Superior temporal gyrus (tissue), 1 donor: ENCODE measurements at regions not wholly inside any gene's neighbourhood (a gene's known extent, or its start where the extent isn't known, plus 50 kb on each side); places are given as distances from the start of the nearest gene placed in this dataset.

ENCODE experiments used
- DNase-seq: peaks from one replicate; pipeline ENCODE4 v3.0.0-alpha.2; 2016; ENCODE audit errors: extremely low spot score

DNA sequence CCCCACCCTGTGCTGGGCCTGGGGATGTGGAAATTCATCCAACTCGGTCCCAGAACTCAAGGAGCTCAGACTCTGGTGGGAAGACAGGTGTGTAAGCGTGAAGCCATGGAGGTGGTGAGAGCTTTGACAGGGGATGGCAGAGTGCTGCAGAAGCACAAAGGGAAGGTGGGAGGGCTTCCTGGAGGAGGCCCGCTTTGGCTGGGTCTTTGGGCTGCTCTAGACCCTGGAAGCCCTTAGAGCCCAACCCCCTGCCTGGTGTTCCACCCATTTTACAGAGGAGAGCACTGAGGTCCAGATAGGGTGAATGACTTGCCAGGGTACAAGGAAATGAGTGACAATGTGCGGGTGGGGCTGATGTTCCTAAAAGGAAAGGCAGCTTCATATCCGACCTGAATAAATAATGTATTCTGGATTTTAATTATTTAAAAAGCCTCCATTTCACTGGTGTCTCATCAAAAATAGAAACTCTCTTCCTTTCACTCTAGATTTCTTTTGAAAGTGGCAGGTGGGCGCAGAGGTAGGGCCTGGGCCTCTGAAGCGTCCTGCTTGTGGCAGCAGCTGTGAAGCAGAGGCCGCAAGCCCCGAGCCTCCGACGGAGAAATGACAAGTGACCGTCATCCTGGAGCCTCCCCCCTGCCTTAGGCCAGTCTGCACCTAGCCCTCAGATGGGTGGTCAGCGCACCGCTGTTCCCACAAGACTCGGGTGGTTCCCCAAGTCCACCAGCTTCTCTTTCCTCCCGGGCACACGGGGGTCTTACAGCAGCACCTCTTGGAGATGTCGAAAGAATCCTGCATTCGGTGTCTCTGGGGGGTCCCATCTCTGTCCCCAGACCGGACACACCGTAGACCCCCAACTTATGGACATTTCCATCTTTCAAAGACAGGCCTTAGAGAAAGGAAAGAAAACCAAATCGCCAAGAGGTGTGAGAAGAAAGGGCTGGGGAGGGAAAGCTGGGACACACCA is 71.0 kb upstream of the TAF1B start:
- DNase-seq = no peak

DNA sequence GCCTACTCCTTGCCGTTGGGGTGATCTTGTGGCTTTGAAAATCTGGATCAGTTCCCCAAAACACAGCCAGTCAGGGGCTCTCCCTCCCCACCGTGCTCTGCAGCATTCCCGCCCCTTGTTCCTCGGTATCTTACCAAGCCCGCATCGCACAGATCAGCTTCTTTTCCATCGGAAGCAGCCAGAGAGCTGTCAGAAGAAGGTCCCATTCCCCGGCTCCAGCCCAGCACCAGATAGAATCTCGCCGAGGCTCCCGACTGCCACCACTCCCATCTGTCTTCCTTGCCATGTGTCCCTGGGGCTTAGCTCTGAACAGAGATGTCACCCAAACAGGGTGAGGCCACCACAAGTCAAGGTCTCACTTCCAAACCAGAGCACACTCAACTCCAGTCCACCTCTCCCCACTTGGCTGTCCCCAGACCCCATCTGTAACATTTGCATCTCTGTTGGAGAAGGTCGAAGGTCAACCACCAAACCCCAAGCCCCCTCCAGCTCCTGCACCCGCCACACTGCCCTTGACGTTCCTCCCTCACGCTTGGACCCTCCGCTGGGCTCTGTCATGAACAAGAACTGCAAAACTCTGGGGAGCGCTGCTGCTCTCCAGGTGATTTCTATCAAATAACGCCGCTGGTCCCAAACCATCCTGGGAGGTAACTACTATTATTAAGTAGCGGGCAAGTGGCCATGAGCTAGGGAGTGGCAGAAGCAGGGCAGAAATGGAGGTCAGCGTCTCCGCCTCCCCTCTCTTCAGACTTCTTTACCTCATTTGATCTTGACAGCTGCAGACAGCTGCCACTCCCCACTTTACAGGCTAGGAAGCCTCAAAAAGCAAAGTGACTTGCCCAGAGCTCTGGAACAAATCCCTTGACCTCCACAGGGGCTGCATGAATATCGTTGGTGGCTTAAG is 70.0 kb upstream of the TAF1B start:
- no peak for DNase-seq

DNA sequence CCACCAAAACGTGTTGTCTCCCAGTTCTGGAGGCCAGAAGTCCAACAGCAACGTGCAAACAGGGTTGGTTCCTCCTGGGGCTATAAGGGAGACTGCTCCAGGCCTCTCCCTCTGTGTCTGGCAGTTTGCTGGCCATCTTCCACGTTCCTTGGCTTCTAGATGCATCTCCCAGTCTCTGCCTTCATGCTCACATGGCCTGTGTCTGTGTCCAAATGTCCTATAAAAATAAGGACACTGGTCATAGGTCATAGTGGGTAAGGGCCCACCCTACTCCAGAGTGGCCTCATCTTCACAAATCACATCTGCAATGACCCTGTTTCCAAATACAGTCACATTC is 69.4 kb upstream of the TAF1B start:
- no peak for DNase-seq

DNA sequence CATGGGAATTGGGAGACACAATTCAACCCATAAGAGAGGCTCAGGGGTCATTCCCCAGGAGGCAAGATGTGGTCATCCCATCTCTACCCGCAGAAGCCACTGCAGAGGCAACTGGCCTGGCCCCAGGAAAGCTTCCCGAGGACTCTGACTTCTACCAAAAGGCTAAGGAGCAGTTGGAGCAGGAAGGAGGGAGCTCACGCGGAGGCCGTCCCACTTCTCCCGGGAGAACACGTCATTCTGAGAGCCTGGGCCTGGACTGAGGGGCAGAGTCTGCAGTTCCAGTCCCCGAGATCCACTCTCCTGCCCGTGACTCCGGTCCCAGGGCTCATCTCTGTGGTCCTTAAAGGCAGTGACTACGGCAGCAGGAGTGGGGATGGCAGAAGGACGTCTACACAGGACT is 69.0 kb upstream of the TAF1B start:
- DNase-seq = no peak

DNA sequence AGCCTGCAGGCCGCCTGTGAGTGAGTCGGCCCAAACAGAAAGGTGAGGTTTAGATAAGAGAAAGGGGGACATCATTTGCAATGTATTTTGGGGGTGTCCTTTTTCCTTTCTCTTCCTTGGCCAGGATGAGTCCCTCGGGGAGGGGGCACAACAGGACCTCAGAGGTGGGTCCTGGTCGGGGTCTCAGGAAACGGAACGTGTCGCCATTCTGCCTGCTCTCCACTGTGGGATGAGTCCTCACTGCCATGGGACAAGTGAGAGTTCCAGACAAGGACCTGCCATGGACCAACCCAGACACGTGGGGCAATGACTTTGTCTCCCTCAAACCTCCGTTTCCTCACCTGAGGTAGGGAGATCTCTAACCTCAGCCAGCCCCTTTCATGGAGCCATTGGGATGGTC is 67.9 kb upstream of the TAF1B start:
- no peak for DNase-seq

DNA sequence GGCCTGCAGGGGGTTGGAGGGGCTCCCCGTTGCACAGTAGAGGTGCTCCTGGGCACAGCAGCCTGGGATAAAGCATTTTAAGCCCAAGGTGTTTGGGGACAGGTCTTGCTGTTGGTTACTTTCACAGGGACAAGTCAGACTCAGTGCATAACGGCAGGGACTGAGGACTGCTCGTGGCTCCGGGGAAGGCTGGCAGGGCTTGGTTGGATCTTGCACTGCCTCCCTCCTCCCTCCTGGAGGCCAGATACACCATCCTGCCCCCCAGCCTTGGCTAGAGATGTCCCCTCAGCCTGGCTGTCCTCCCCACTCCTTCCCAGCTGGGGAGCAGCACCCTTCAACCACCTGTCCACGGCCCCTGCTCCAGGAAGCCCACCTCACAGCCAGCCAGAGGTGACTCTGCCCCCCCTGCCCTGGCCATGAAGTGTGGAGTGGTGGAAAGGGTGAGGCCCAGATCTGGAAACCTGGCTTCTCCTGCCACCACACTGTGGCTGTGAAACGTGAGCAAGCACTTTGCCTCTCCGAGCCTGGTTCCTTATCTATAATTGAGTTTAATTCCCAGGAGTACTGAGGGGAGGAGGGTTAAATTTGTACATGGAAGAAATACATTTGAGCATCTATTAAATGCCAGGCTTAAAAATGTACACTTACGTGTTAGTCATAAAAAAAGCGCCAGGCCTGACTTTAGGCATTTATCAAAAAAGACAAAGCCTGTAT is 67.1 kb upstream of the TAF1B start:
- no peak for DNase-seq

DNA sequence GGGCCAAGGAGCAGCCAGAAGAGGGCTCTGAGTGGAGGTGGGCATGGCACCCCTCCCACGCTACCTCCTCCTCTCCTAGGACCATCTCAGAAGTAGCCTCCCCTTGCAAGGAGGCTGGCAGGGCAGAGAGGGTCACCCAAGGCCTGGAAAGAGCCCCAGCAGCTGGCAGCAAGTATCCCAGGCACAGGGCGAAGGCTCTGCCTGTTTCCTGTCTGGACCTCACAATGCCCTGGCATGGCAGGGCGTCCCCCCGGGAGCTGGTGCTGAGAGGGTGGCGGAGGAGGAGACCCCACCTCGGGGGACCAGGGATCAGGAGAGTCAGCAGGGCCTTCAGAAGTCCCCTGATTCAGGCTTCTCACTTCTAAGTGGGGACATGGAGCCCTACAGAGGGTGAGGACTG is 66.2 kb upstream of the TAF1B start:
- DNase-seq = no peak

DNA sequence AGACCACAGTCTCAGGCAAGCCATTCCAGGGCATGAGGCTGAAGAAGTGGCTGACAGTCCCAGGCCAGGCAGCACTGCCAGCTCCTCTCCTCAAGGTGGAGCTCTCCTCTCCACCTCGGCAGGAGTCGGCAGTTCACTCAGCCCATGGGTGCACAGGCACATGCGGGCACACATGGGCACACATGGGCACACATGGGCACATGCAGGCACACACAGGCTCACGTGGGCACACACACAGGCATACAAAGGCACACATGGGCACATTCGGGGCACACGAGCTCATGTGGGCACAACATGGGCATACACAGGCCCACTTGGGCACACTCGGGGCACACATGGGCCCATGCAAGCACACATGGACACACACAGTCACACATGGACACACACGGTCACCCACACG is 65.3 kb upstream of the TAF1B start:
- no peak for DNase-seq

DNA sequence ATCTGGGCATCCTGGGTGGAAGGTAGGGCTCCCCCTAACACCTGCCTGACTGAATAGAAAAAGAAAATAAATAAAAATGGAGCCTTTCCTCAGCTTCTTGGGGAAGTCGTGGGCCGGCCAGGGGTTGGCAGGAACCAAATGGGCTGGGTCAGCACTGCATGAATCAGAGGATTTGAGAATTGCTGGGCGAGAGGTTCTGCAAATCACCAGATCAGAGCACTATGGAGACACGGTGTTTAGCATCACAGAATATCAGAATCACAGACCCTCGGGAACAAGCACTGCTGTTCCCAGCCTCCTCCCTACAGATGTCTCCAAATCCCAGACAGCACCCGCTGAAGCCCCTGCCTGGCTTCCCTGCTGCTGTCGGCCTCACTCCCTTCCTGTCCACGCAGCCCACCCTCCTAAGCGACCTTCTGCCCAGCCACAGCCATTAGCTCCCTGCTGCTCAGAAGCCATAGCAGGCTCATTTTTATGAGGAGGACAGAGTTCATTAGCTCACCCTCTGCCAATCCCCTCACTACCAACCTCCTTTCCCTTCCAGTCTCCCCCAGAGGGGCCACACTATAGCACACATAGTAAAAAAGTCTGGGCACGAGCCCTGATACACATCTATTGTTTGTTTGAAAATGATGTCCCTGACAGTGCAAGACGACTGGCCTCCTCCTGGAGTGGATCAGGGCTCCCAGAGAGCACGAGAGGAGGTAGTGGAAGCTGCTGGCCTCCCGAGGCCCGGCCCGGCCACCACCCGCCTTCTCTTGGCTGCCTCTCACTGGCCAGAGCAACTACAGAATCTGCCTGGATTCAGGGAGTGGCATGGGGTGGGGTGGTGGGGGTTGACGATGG is 64.6 kb upstream of the TAF1B start:
- DNase-seq = no peak

DNA sequence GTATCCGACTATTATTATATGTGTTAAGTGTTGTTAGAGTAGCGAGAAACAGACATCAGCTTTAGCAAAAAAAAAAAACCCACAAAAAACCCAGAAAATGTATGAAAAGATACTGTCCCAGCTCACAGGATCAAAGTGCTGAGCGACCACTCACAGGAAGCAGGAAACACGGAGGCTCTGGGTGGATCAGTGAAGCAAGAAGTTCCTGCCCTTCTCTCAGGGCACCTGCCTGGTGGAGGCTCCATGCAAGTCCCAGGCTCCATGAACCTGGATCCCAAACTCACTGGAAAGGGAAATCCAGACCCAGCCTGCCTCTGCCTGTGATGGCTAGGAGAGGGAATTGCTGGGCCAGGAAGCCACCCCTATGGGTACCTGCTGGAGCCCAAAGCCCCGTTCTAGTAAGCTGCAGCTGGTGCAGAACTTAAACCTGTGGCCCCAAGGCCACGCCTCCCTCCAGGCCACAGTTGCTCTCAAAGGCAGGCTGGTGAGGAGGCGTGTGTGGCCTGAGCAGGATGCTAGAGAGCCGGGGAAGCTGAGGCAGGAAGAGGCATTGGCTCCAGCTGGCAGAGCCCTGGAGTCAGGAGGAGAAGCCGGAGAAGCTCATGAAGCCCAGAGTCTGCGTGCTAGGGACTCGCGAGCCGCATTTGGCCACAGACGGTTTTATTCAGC is 63.5 kb upstream of the TAF1B start:
- DNase-seq = no peak

DNA sequence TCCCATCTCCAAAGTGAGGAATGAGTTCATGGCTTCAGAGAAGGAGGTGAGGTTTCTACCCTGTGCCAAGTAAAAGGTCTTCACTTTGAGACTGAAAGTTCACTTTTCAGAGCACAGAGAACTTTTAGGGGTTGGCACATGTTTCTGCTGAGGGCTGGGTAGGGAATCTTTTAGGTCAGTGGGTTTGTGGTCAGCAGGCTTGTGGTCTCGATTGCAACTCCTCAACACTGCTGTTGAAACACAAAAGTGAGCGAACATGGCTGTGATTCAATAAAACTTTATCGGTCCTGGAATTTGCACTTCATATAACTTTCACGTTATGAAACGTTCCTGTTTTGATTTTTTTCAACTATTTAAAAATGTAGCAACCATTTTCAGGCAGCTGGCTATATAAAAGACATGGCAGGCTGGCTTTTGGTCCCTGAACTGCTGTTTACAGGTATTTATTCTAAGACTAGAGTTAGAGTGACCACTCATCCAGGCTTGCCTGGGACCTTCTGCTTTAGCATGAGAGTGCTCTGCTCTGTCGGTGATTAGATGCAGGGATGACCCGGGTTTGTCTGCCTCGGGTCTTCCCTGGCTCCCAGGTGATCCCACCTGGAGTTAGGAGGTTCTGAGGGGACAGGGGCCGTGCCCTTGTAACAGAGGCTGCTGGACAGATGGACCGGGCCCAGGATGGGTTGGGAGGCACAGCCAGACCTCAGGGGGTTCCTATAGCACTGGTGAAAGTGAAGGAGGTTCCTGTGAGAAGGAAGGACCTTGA is 62.7 kb upstream of the TAF1B start:
- no peak for DNase-seq

DNA sequence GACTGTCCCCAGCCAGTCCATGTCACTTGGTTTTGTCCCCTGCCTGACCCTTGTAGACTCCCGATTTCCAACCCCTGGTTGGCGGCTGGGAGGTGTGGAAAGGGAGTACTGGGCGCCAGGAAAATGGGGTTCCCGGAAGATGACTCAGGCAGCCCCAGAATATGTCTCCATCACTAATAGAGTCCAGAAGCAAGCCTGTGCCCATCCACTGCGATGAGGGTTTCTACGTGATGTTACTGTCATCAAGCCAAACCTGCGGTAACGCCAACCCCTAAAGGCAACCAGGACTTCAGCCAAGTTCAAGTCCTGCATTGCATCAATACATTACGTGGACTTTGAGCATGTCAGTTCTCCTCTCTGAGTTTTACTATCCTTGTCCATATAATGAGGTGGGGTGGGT is 62.0 kb upstream of the TAF1B start:
- DNase-seq = no peak

DNA sequence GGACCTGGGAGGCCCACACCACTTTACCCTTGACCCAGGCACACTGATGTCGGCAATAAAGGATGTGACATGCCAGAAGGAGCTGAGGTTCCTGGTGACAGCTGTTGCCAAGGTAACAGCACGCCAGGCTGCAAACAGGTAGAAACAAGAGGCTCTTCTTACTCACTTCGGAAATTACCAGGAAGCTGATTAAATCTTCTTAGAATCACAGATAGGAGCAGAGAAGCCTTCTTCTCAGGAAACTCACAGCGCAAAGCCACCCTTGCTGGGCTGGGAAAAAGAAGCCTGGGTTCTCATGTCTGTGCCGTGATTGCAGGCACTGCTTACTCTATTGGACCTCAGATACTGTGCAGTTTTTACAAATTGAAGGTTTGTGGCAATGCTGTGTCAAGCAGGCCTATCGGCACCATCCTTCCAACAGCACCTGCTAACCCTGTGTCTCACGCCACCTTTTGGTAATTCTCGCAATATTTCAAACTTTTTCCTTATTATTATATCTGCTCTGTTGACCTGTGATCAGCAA is 61.0 kb upstream of the TAF1B start:
- no peak for DNase-seq

DNA sequence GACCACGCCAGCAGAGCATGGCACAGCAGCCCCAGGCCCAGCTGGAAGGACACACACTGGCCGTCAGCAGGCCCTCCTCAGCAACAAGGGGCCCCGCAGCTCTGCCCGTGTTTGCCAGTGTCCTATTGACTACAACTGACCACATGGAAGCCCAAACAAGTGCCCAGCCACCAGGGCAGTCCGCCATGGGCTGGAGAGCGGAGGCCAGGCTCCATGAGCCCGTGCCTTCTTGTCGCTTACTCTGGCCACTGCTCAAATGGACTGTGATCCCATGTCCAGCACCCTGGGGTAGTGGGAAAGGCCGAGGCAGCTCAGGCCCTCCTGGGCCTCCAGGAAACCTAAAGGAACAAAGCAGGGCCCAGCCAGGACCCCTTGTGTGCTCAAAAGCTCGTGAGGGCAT is 53.9 kb upstream of the TAF1B start:
- no peak for DNase-seq

DNA sequence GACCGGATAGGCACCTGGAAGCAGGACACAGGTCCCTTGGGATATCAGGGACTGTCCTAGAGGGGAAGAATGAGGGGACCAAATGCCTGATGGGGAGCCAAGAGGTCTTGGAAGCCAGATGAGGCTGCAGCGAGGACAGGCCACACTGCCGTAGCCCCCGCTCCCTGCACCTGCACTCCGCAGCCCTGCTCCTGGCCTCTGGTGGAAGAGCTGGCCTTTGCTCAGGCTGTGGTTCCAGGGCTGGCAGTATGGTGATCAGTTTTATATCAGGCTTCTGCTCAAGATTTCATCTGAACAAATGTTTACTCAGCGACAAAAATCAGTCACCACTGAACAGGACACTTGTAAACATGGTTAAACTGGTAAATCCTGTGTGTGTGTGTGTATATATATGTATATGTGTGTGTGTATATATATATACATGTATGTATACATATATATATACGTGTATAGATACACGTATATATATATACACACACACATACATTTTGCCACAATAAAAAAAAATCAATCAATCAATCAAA is 52.5 kb upstream of the TAF1B start:
- no peak for DNase-seq

DNA sequence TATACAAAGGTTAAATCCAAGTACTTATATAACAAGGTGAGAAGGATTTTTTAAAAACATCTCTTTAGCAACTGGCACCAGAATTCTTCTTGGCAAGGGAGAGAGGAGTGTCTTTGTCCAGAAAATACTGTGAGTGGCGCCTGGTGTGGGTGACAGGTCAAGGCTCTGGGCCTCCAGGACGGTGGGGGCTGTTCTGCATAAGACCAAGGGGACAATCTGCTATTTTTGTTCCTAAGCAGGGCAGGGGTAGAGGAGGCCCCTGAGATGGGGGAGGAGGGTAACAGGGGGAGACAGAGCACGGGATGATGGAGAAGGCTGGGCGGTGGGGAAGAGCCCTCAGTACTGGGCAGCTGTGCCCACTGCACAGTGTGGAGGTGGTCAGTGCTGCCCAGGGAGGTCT is 51.6 kb upstream of the TAF1B start:
- DNase-seq = no peak

DNA sequence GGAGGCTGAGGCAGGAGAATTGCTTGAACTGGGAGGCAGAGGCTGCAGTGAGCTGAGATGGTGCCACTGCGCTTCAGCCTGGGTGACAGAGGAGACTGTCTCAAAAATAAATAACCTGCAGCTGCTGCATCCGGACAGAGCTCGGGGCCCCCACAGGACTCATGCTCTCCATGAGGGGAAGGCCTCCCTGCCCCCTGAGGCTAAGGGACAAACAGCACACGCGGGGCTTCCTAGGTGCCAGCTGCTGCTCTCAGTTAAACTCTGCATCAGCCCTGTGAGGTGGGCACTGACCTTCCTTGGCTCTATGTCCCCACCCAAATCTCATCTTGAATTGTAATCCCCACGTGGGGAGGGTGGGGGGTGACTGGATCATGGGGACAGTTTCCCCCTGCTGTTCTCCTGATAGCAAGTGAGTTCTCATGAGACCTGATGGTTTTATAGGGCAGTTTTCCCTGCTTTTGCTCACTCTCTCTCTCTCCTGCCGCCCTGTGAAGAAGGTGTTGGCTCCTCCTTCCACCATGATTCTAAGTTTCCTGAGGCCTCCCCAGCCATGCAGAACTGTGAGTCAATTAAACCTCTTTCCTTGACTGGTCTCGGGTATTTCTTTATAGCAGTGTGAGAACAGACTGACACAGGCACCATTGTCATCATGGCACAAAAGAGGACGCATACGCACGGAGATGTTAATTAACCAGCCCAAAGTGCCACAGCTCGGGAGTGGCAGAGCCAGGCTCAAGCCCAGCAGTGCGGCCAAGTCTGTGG is 49.9 kb upstream of the TAF1B start:
- DNase-seq = no peak
